DOHH2 (cell line): ENCODE measurements at regions not wholly inside any gene's neighbourhood (a gene's known extent, or its start where the extent isn't known, plus 50 kb on each side); places are given as distances from the start of the nearest gene placed in this dataset.

Experiments
- EZH2phosphoT487 ChIP-seq: fragments of 200-600 bp; sonication (generic); IDR thresholded peaks from 2 replicates; pipeline ENCODE4 v1.6.1; 2017; ENCODE audit warnings: borderline replicate concordance, mild to moderate bottlenecking, antibody characterized with exemption, low read length, moderate library complexity, mixed read lengths
- TF ChIP-seq, protein P1 (sequence below): fragments of 200-600 bp; sonication (generic); IDR thresholded peaks from one replicate; pipeline ENCODE4 v1.5.1; 2014; ENCODE audit warnings: antibody characterized with exemption, mild to moderate bottlenecking, low read depth, low read length; ENCODE audit not compliant: poor library complexity, severe bottlenecking

DNA sequence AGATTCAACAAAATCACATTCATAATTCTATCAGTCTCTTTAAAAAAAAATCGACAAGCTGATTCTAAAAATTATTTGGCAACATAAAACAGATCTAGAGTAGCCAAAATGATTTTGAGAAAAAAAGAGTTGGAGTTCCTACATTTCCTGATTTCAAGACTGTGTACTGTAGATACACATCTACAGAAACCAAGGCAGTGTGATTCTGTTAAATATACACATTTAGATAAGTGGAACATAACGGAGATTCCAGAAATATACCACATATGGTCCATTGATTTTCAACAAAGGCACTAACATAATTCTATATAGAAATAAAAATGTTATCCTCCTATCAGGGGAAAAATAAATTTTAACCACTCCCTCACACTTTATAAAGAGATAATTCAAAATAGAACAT is 467.0 kb downstream of the ADRA2A start:
- TF ChIP-seq, protein P1, sequence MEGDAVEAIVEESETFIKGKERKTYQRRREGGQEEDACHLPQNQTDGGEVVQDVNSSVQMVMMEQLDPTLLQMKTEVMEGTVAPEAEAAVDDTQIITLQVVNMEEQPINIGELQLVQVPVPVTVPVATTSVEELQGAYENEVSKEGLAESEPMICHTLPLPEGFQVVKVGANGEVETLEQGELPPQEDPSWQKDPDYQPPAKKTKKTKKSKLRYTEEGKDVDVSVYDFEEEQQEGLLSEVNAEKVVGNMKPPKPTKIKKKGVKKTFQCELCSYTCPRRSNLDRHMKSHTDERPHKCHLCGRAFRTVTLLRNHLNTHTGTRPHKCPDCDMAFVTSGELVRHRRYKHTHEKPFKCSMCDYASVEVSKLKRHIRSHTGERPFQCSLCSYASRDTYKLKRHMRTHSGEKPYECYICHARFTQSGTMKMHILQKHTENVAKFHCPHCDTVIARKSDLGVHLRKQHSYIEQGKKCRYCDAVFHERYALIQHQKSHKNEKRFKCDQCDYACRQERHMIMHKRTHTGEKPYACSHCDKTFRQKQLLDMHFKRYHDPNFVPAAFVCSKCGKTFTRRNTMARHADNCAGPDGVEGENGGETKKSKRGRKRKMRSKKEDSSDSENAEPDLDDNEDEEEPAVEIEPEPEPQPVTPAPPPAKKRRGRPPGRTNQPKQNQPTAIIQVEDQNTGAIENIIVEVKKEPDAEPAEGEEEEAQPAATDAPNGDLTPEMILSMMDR: no peak
- no peak for TF ChIP-seq EZH2phosphoT487
